GM13976 (cell line): ENCODE measurements at regions not wholly inside any gene's neighbourhood (a gene's known extent, or its start where the extent isn't known, plus 50 kb on each side); places are given as distances from the start of the nearest gene placed in this dataset.

Experiments
- DNase-seq: peaks from one replicate; pipeline ENCODE4 v3.0.0; 2012; ENCODE audit warnings: low spot score
- in situ Hi-C: fragments of 300-500 bp; cut with MboI; formaldehyde crosslinking; loops from one replicate; pipeline ENCODE4 v1.12.0; 2022; ENCODE audit warnings: low sequenced_read_pairs, mixed read lengths, inconsistent platforms; ENCODE audit not compliant: unreplicated experiment
- TF ChIP-seq, protein P1 (sequence below): IDR thresholded peaks from 2 replicates; pipeline ENCODE4 v1.5.1; 2012; ENCODE audit warnings: borderline replicate concordance, mild to moderate bottlenecking; ENCODE audit not compliant: insufficient read depth; ENCODE audit errors: extremely low read depth, missing control alignments, control extremely low read depth

DNA sequence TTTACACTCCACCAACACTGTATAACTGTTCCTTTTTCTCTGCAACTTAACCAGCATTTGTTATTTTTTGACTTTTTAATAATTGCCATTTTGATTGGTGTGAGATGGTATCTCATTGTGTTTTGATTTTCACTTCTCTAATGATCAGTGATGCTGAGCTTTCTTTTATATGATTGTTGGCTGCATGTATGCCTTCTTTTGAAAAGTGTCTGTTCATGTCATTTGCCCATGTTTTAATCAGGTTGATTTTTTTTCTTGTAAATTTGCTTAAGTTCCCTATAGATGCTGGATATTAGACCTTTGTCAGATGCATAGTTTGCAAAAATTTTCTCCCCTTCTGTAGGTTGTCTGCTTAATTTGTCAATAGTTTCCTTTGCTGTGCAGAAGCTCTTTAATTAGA lies 263.0 kb downstream of the MBNL1 start:
- TF ChIP-seq, protein P1, sequence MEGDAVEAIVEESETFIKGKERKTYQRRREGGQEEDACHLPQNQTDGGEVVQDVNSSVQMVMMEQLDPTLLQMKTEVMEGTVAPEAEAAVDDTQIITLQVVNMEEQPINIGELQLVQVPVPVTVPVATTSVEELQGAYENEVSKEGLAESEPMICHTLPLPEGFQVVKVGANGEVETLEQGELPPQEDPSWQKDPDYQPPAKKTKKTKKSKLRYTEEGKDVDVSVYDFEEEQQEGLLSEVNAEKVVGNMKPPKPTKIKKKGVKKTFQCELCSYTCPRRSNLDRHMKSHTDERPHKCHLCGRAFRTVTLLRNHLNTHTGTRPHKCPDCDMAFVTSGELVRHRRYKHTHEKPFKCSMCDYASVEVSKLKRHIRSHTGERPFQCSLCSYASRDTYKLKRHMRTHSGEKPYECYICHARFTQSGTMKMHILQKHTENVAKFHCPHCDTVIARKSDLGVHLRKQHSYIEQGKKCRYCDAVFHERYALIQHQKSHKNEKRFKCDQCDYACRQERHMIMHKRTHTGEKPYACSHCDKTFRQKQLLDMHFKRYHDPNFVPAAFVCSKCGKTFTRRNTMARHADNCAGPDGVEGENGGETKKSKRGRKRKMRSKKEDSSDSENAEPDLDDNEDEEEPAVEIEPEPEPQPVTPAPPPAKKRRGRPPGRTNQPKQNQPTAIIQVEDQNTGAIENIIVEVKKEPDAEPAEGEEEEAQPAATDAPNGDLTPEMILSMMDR = no peak
- DNase-seq = no peak
- in situ Hi-C loops = no loop called here

DNA sequence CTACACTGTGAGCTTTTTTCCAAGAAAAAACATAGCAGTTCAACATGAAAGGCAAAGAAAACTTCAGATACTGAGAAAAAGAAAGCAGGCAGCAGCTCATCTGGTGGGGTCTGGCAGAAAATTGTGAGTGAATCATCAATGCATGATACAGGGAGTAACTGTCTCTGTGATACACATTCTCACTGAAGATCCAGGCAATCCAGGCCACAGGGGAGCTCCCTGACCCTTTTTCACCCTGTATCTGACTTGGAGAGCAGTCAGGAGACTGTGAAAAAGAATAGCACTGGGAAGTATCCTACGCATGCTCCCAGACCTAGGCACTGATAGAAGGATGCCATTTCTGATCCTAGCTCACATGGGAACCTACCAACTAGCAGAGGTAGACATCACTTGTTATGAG lies 269.8 kb downstream of the MBNL1 start:
- DNase-seq = no peak
- in situ Hi-C loops = no loop called here
- TF ChIP-seq, protein P1 = no peak

DNA sequence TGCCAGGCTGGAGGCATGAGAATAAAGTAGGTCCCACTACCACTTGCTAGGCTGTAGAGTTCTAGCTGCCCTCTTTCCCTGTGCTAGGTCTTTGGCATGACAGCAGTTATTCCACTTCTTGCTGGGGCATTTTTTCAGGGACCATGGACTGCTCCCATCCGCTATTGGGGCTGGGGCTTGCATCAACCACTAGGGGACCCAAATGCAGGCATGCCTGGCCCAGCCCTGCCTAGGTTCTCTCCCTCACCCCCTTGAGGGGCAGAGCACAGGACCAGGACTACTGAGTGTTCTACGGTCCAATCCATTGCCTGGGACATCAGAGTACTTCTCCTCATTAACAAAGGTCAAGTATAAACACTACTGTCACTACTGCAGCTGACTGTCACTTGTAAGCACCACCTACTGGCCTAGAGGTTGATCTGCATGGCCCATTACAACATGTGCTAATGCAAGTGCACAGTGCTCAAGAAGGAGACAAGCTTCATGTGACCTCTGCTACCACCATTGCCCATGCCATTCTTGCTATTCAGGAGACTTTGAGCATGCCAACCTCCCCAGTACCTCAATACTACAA lies 270.5 kb downstream of the MBNL1 start:
- DNase-seq = no peak
- TF ChIP-seq, protein P1 = no peak
- in situ Hi-C loops = no loop called here

DNA sequence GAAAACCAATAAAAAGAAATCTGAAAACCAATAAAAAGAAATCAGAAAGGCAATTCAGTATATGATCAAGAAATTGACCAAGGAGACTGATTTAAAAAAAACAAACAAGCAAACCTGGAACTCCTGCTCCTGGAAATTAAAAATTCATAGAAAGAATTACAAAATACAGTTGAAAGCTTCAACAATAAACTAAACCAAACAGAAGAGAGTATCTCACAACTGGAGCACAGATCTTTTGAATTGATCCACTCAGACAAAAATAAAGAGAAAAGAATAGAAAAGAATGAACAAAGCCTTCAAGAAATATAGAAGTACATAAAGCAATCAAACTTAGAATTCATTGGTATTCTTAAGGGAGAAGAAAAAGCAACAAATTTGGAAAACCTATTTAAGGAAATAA lies 271.4 kb downstream of the MBNL1 start:
- TF ChIP-seq, protein P1 = no peak
- in situ Hi-C loops = no loop called here
- no peak for DNase-seq

DNA sequence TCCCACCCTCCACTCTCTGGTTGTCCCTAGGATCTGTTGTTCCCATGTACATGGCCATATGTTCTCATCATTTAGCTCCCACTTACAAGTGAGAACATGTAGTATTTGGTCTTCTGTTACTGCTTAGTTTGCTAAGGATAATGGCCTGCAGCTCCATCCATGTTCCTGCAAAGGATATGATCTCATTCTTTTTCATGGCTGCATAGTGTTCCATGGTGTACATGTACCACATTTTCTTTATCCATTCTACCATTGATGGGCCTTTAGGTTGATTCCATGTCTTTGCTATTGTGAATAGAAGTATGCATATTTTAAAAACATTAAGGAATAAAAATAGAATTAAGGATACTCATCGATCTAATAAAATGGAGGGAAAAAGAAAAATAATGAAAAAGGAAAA lies 278.4 kb downstream of the MBNL1 start:
- TF ChIP-seq, protein P1 = no peak
- in situ Hi-C loops = no loop called here
- no peak for DNase-seq

DNA sequence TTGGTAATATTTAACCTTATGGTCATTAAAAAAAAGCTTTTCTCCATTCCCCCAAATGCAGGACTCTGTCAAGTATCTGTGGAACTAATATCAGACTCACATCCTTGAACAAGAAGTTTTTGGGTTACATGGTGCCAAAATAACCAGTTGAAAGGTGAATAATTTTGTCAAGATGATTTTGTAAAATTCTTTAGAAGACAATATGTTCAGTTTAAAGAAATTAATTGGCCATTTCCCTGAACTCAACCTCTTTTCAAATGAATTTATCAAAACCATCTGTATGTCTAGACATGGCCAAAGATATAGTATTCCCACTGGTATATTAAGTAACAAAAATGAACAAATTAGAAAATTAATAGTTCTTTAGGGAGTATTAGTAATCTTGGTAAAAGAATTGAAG lies 280.5 kb downstream of the MBNL1 start:
- in situ Hi-C loops = no loop called here
- no peak for DNase-seq
- TF ChIP-seq, protein P1 = no peak
